ENCODE measurements at regions not wholly inside any gene's neighbourhood (a gene's known extent, or its start where the extent isn't known, plus 50 kb on each side); places are given as distances from the start of the nearest gene placed in this dataset.
"Not testable (repeated sequence)": the region's sequence is repeated elsewhere in the genome, so short reads cannot be mapped to it uniquely, and the experiment has no call there.

GRCh38 chr3:148513096-148513543 lies 184.6 kb upstream of the AGTR1 start:
- H3K4me1 Mint-ChIP-seq: no peaks in the 10 kb centered on the region
- H3K36me3 Mint-ChIP-seq (ENCODE audit: low read depth): no peaks in the 10 kb centered on the region
- POLR2A ChIA-PET: no interaction called here
- H3K9me3 Mint-ChIP-seq: no peaks in the 10 kb centered on the region
- CTCF ChIA-PET: no interaction called here
- H3K4me3 Mint-ChIP-seq: no peak overlapping the region
- DNase-seq: no peak
- no peaks in the 10 kb centered on the region for H3K27me3 Mint-ChIP-seq
- no peak overlapping the region for H3K27ac Mint-ChIP-seq

- no peak overlapping the region for H3K27ac Mint-ChIP-seq
- CTCF ChIA-PET: no interaction called here
- peaks cover 3% of the 10 kb centered on the region for H3K9me3 Mint-ChIP-seq
- H3K4me3 Mint-ChIP-seq: no peak overlapping the region
- DNase-seq: no peak
- no peaks in the 10 kb centered on the region for H3K36me3 Mint-ChIP-seq (ENCODE audit: low read depth)
- POLR2A ChIA-PET: no interaction called here
- no peaks in the 10 kb centered on the region for H3K27me3 Mint-ChIP-seq
- H3K4me1 Mint-ChIP-seq: no peaks in the 10 kb centered on the region
Observed at GRCh38 chr3:148518520-148518919, 179.2 kb upstream of the AGTR1 start.

GRCh38 chr3:148525621-148526020 lies 172.1 kb upstream of the AGTR1 start:
- H3K4me3 Mint-ChIP-seq; H3K27me3 Mint-ChIP-seq; DNase-seq; CTCF ChIA-PET; H3K27ac Mint-ChIP-seq; H3K9me3 Mint-ChIP-seq; H3K36me3 Mint-ChIP-seq (ENCODE audit: low read depth); POLR2A ChIA-PET; H3K4me1 Mint-ChIP-seq: not testable (repeated sequence)

GRCh38 chr3:148528024-148528423 lies 169.7 kb upstream of the AGTR1 start:
- no peaks in the 10 kb centered on the region for H3K36me3 Mint-ChIP-seq (ENCODE audit: low read depth)
- no peak overlapping the region for H3K27ac Mint-ChIP-seq
- H3K27me3 Mint-ChIP-seq: no peaks in the 10 kb centered on the region
- H3K9me3 Mint-ChIP-seq: no peaks in the 10 kb centered on the region
- DNase-seq: no peak
- POLR2A ChIA-PET: no interaction called here
- CTCF ChIA-PET: no interaction called here
- H3K4me3 Mint-ChIP-seq: no peak overlapping the region
- no peaks in the 10 kb centered on the region for H3K4me1 Mint-ChIP-seq

- Mint-ChIP-seq H3K9me3 (peaks cover 2% of the 10 kb centered on the region), H3K36me3 (ENCODE audit: low read depth) (no peaks in the 10 kb centered on the region), H3K27ac (no peak overlapping the region), H3K27me3 (no peaks in the 10 kb centered on the region), H3K4me3 (no peak overlapping the region), H3K4me1 (no peaks in the 10 kb centered on the region)
- ChIA-PET CTCF (no interaction called here), POLR2A (no interaction called here)
- no peak for DNase-seq
Observed at GRCh38 chr3:148531836-148532235, 165.9 kb upstream of the AGTR1 start.

- Mint-ChIP-seq H3K27me3 (no peaks in the 10 kb centered on the region), H3K4me1 (no peaks in the 10 kb centered on the region), H3K9me3 (peaks cover 2% of the 10 kb centered on the region), H3K36me3 (ENCODE audit: low read depth) (no peaks in the 10 kb centered on the region), H3K4me3 (no peak overlapping the region), H3K27ac (no peak overlapping the region)
- CTCF ChIA-PET: no interaction called here
- DNase-seq: no peak
- POLR2A ChIA-PET: no interaction called here
Observed at GRCh38 chr3:148532326-148532725, 165.4 kb upstream of the AGTR1 start.

GRCh38 chr3:148532774-148533173 lies 164.9 kb upstream of the AGTR1 start:
- CTCF ChIA-PET: no interaction called here

GRCh38 chr3:148534089-148534988 lies 163.4 kb upstream of the AGTR1 start:
- Mint-ChIP-seq H3K4me3 (no peak overlapping the region), H3K27me3 (no peaks in the 10 kb centered on the region), H3K27ac (no peak overlapping the region), H3K9me3 (peaks cover 2% of the 10 kb centered on the region), H3K36me3 (ENCODE audit: low read depth) (no peaks in the 10 kb centered on the region), H3K4me1 (no peaks in the 10 kb centered on the region)
- ChIA-PET POLR2A (no interaction called here), CTCF (interaction anchor here (0.5 kb wide), 1 partner anchor 114 kb away, joined by 3 read pairs; no protein-coding TSS in a partner anchor)
- no peak for DNase-seq

More at GRCh38 chr3:148532774-148533173, 164.9 kb upstream of the AGTR1 start:
- Mint-ChIP-seq H3K36me3 (ENCODE audit: low read depth) (no peaks in the 10 kb centered on the region), H3K27me3 (no peaks in the 10 kb centered on the region), H3K27ac (no peak overlapping the region), H3K9me3 (peaks cover 2% of the 10 kb centered on the region), H3K4me3 (no peak overlapping the region), H3K4me1 (no peaks in the 10 kb centered on the region)
- POLR2A ChIA-PET: no interaction called here
- no peak for DNase-seq

GRCh38 chr3:148535001-148535400 lies 162.7 kb upstream of the AGTR1 start:
- Mint-ChIP-seq H3K27ac (no peak overlapping the region), H3K4me1 (no peaks in the 10 kb centered on the region), H3K36me3 (ENCODE audit: low read depth) (no peaks in the 10 kb centered on the region), H3K27me3 (no peaks in the 10 kb centered on the region), H3K4me3 (no peak overlapping the region), H3K9me3 (peaks cover 2% of the 10 kb centered on the region)
- DNase-seq: no peak
- POLR2A ChIA-PET: no interaction called here
- CTCF ChIA-PET: no interaction called here

GRCh38 chr3:148540266-148540665 lies 157.4 kb upstream of the AGTR1 start:
- H3K27me3 Mint-ChIP-seq: no peaks in the 10 kb centered on the region
- H3K27ac Mint-ChIP-seq: no peak overlapping the region

GRCh38 chr3:148540851-148541250 lies 156.9 kb upstream of the AGTR1 start:
- ChIA-PET CTCF (no interaction called here), POLR2A (no interaction called here)
- Mint-ChIP-seq H3K4me3 (no peak overlapping the region), H3K27ac (no peak overlapping the region), H3K27me3 (no peaks in the 10 kb centered on the region), H3K9me3 (no peaks in the 10 kb centered on the region), H3K4me1 (no peaks in the 10 kb centered on the region), H3K36me3 (ENCODE audit: low read depth) (no peaks in the 10 kb centered on the region)
- no peak for DNase-seq

More at GRCh38 chr3:148540266-148540665, 157.4 kb upstream of the AGTR1 start:
- no peaks in the 10 kb centered on the region for H3K4me1 Mint-ChIP-seq
- no peaks in the 10 kb centered on the region for H3K9me3 Mint-ChIP-seq
- no peak for DNase-seq
- no peaks in the 10 kb centered on the region for H3K36me3 Mint-ChIP-seq (ENCODE audit: low read depth)
- POLR2A ChIA-PET: no interaction called here
- CTCF ChIA-PET: no interaction called here
- no peak overlapping the region for H3K4me3 Mint-ChIP-seq

- Mint-ChIP-seq H3K9me3 (no peaks in the 10 kb centered on the region), H3K27me3 (no peaks in the 10 kb centered on the region), H3K4me3 (no peak overlapping the region), H3K4me1 (no peaks in the 10 kb centered on the region), H3K36me3 (ENCODE audit: low read depth) (no peaks in the 10 kb centered on the region), H3K27ac (no peak overlapping the region)
- CTCF ChIA-PET: no interaction called here
- POLR2A ChIA-PET: no interaction called here
- no peak for DNase-seq
Observed at GRCh38 chr3:148546959-148547358, 150.7 kb upstream of the AGTR1 start.

- H3K9me3 Mint-ChIP-seq: no peaks in the 10 kb centered on the region
- CTCF ChIA-PET: no interaction called here
- no peaks in the 10 kb centered on the region for H3K27me3 Mint-ChIP-seq
- no peaks in the 10 kb centered on the region for H3K4me1 Mint-ChIP-seq
- no peak overlapping the region for H3K4me3 Mint-ChIP-seq
- H3K36me3 Mint-ChIP-seq (ENCODE audit: low read depth): no peaks in the 10 kb centered on the region
- no peak for DNase-seq
- POLR2A ChIA-PET: no interaction called here
- no peak overlapping the region for H3K27ac Mint-ChIP-seq
Observed at GRCh38 chr3:148551767-148552260, 145.9 kb upstream of the AGTR1 start.

GRCh38 chr3:148554367-148554766 lies 143.3 kb upstream of the AGTR1 start:
- no peak overlapping the region for H3K27ac Mint-ChIP-seq
- H3K36me3 Mint-ChIP-seq (ENCODE audit: low read depth): no peaks in the 10 kb centered on the region
- DNase-seq: no peak
- H3K4me3 Mint-ChIP-seq: no peak overlapping the region
- CTCF ChIA-PET: no interaction called here
- no peaks in the 10 kb centered on the region for H3K27me3 Mint-ChIP-seq
- POLR2A ChIA-PET: no interaction called here
- H3K4me1 Mint-ChIP-seq: no peaks in the 10 kb centered on the region
- no peaks in the 10 kb centered on the region for H3K9me3 Mint-ChIP-seq

Data from activated CD4-positive, alpha-beta memory T cell treated with anti-CD3 and anti-CD28 coated beads, Interleukin-2, amount 10 ng/mL, durations not matched to agents 7 days and 5 days (primary cell).